ENCODE measurements at regions not wholly inside any gene's neighbourhood (a gene's known extent, or its start where the extent isn't known, plus 50 kb on each side); places are given as distances from the start of the nearest gene placed in this dataset.

- H3K27ac ChIP-seq (replicated peaks), result peak overlapping the region; percentile 62
- no peaks in the 10 kb centered on the region for H3K27me3 ChIP-seq (ENCODE audit: low read depth)
- no peak overlapping the region for H3K4me3 ChIP-seq
- intact Hi-C loops (cut with micrococcal nuclease), result no loop called here
- H3K4me1 ChIP-seq, result peaks cover 14% of the 10 kb centered on the region
- TF ChIP-seq, protein P1, sequence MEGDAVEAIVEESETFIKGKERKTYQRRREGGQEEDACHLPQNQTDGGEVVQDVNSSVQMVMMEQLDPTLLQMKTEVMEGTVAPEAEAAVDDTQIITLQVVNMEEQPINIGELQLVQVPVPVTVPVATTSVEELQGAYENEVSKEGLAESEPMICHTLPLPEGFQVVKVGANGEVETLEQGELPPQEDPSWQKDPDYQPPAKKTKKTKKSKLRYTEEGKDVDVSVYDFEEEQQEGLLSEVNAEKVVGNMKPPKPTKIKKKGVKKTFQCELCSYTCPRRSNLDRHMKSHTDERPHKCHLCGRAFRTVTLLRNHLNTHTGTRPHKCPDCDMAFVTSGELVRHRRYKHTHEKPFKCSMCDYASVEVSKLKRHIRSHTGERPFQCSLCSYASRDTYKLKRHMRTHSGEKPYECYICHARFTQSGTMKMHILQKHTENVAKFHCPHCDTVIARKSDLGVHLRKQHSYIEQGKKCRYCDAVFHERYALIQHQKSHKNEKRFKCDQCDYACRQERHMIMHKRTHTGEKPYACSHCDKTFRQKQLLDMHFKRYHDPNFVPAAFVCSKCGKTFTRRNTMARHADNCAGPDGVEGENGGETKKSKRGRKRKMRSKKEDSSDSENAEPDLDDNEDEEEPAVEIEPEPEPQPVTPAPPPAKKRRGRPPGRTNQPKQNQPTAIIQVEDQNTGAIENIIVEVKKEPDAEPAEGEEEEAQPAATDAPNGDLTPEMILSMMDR (IDR thresholded peaks at IDR 0.05; ENCODE audit: borderline replicate concordance), result no peak
- no peaks in the 10 kb centered on the region for H3K9me3 ChIP-seq (replicated peaks)
- no peak for DNase-seq
- H3K36me3 ChIP-seq, result no peaks in the 10 kb centered on the region
These were observed 167.9 kb upstream of the ZMIZ1 start for GRCh38 chr10:78900715-78901430.

- intact Hi-C loops (cut with micrococcal nuclease), result no loop called here
- Histone ChIP-seq H3K4me1 (peaks cover 14% of the 10 kb centered on the region), H3K36me3 (no peaks in the 10 kb centered on the region), H3K27me3 (ENCODE audit: low read depth) (no peaks in the 10 kb centered on the region), H3K9me3 (replicated peaks) (no peaks in the 10 kb centered on the region), H3K27ac (replicated peaks) (no peak overlapping the region), H3K4me3 (no peak overlapping the region)
- DNase-seq, result no peak
- TF ChIP-seq, protein P1 (IDR thresholded peaks at IDR 0.05; ENCODE audit: borderline replicate concordance), result no peak
These were observed 167.1 kb upstream of the ZMIZ1 start for GRCh38 chr10:78901694-78902093.

DNA sequence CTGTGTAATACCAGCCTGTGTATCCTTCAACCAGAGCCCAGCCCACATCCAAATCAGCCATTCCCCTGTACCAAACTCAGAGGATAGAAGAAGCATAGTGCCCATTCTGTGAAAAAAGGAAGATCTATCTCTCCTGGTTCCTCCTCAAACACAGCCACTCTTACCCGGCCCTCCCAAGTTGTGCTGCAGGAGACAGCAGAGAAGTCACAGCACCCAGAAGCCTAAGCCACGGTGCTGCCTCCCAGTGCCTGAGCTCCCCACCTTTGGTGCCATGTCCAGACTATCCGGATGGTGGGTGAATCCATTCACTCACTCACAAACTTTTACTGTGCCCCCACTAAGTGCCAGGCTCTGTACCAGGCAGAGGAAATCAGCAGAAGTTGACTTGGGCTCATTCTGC is 166.0 kb upstream of the ZMIZ1 start:
- H3K4me3 ChIP-seq, result no peak overlapping the region
- peaks cover 14% of the 10 kb centered on the region for H3K4me1 ChIP-seq
- TF ChIP-seq, protein P1 (IDR thresholded peaks at IDR 0.05; ENCODE audit: borderline replicate concordance), result no peak
- no peaks in the 10 kb centered on the region for H3K27me3 ChIP-seq (ENCODE audit: low read depth)
- intact Hi-C loops (cut with micrococcal nuclease), result no loop called here
- no peaks in the 10 kb centered on the region for H3K36me3 ChIP-seq
- no peaks in the 10 kb centered on the region for H3K9me3 ChIP-seq (replicated peaks)
- no peak for DNase-seq
- H3K27ac ChIP-seq (replicated peaks), result no peak overlapping the region

- no peaks in the 10 kb centered on the region for H3K9me3 ChIP-seq (replicated peaks)
- no peaks in the 10 kb centered on the region for H3K36me3 ChIP-seq
- intact Hi-C loops (cut with micrococcal nuclease), result no loop called here
- DNase-seq, result no peak
- no peaks in the 10 kb centered on the region for H3K27me3 ChIP-seq (ENCODE audit: low read depth)
- TF ChIP-seq, protein P1 (IDR thresholded peaks at IDR 0.05; ENCODE audit: borderline replicate concordance), result no peak
- H3K4me3 ChIP-seq, result no peak overlapping the region
- H3K4me1 ChIP-seq, result peaks cover 14% of the 10 kb centered on the region
- H3K27ac ChIP-seq (replicated peaks), result no peak overlapping the region
These were observed 165.3 kb upstream of the ZMIZ1 start for GRCh38 chr10:78903341-78903940.

- Histone ChIP-seq H3K9me3 (replicated peaks) (no peaks in the 10 kb centered on the region), H3K36me3 (no peaks in the 10 kb centered on the region), H3K27ac (replicated peaks) (no peak overlapping the region), H3K4me3 (no peak overlapping the region), H3K4me1 (peaks cover 13% of the 10 kb centered on the region), H3K27me3 (ENCODE audit: low read depth) (no peaks in the 10 kb centered on the region)
- intact Hi-C loops (cut with micrococcal nuclease), result no loop called here
- DNase-seq, result no peak
- TF ChIP-seq, protein P1 (IDR thresholded peaks at IDR 0.05; ENCODE audit: borderline replicate concordance), result no peak
These were observed 164.6 kb upstream of the ZMIZ1 start for GRCh38 chr10:78904196-78904595.
